GM10266 (cell line): ENCODE measurements at regions not wholly inside any gene's neighbourhood (a gene's known extent, or its start where the extent isn't known, plus 50 kb on each side); places are given as distances from the start of the nearest gene placed in this dataset.

Experiments used
- DNase-seq: peaks from one replicate; pipeline ENCODE4 v3.0.0; 2012; ENCODE audit errors: extremely low spot score
- TF ChIP-seq, protein P1 (sequence below): IDR thresholded peaks from 2 replicates; pipeline ENCODE4 v1.5.1; 2012; ENCODE audit warnings: mild to moderate bottlenecking, low read depth; ENCODE audit not compliant: control insufficient read depth, insufficient read depth; ENCODE audit errors: missing control alignments

GRCh38 chr3:177367788-177368187 is 170.5 kb upstream of the TBL1XR1 start:
- no peak for DNase-seq
- TF ChIP-seq, protein P1, sequence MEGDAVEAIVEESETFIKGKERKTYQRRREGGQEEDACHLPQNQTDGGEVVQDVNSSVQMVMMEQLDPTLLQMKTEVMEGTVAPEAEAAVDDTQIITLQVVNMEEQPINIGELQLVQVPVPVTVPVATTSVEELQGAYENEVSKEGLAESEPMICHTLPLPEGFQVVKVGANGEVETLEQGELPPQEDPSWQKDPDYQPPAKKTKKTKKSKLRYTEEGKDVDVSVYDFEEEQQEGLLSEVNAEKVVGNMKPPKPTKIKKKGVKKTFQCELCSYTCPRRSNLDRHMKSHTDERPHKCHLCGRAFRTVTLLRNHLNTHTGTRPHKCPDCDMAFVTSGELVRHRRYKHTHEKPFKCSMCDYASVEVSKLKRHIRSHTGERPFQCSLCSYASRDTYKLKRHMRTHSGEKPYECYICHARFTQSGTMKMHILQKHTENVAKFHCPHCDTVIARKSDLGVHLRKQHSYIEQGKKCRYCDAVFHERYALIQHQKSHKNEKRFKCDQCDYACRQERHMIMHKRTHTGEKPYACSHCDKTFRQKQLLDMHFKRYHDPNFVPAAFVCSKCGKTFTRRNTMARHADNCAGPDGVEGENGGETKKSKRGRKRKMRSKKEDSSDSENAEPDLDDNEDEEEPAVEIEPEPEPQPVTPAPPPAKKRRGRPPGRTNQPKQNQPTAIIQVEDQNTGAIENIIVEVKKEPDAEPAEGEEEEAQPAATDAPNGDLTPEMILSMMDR: no peak

GRCh38 chr3:177370246-177370822 is 173.1 kb upstream of the TBL1XR1 start:
- TF ChIP-seq, protein P1: no peak
- no peak for DNase-seq

DNA sequence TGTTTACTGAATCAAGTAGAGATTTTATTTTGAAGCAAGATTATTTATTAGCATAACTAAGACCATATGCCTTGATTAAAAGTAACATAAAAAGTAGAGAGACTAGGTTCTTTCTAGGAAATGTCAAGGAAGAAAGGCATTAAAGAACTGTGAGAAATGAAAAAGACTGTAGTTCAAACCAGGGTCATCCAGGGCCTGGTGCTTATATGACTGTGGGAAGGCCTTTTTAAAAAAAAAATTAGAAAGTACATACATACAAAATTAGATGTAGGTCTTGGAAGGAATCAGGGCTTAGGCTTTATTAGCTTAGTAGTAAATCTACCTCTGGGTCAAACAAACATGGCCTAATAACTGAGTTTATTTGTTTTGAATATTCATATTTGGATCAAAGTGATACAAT is 173.9 kb upstream of the TBL1XR1 start:
- TF ChIP-seq, protein P1: no peak

DNA sequence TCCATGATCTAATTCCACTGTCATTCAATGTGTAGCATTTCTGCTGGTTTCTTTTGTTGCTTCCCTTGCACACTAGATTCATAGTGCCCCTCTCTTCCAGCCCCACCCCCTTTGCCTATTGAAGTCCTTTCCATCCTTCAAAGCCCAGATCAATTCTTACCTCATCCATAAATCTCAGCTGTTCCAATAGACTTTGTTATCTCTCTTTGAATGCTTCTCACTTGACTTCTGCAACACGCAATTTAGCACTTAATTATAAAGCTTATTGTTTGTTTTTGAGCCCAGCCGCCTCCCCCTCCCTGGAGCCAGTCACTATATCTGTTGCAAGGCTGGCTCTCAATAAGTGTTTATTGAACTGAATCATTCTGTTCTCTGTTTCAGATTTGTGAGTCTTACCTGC is 174.6 kb upstream of the TBL1XR1 start:
- TF ChIP-seq, protein P1: no peak
- DNase-seq: no peak

More for the DNA sequence above, 173.9 kb upstream of the TBL1XR1 start:
- DNase-seq: no peak

- DNase-seq: no peak
- TF ChIP-seq, protein P1: no peak
Measured at GRCh38 chr3:177374323-177374722, 177.0 kb upstream of the TBL1XR1 start.

- TF ChIP-seq, protein P1: no peak
- no peak for DNase-seq
Measured at GRCh38 chr3:177375316-177375715, 178.0 kb upstream of the TBL1XR1 start.

DNA sequence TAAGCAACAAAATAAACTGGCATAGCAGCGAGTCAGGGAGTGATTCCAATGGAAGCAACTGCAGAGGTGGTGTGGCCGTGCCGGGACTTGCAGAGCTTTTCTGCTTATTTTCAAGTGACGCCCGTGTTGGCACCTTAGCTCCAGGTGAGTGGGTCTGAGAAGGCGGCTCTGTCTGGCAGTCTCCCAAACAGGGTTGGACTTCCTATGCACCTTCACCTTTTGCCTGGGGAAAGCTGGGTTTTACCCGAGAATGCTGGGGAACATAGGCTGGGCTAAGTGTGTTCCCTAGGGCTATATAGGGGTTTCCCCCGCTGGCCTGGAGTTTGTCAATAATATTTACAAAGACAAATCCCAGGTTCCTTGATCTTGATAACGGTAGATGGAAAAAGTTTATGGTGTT is 179.9 kb upstream of the TBL1XR1 start:
- DNase-seq: no peak
- TF ChIP-seq, protein P1: no peak
